OCI-LY3 (cell line): ENCODE measurements at regions not wholly inside any gene's neighbourhood (a gene's known extent, or its start where the extent isn't known, plus 50 kb on each side); places are given as distances from the start of the nearest gene placed in this dataset.

Experiments used
- CTCF ChIP-seq: fragments of 200-600, 300-600 bp; sonication (generic); IDR thresholded peaks from 2 replicates; pipeline ENCODE4 v1.5.1; 2014; ENCODE audit warnings: antibody characterized with exemption, low read length, low read depth
- EZH2phosphoT487 ChIP-seq: fragments of 200-600 bp; shearing (Covaris generic); IDR thresholded peaks from 2 replicates; pipeline ENCODE4 v1.6.1; 2018; ENCODE audit warnings: antibody characterized with exemption, mixed run types, low read depth

- no peak for TF ChIP-seq EZH2phosphoT487
- TF ChIP-seq CTCF: no peak
Measured at GRCh38 chr4:180240670-180241069, 2002.5 kb upstream of the TENM3 start.
